ENCODE measurements at regions not wholly inside any gene's neighbourhood (a gene's known extent, or its start where the extent isn't known, plus 50 kb on each side); places are given as distances from the start of the nearest gene placed in this dataset.
"Not testable (repeated sequence)": the region's sequence is repeated elsewhere in the genome, so short reads cannot be mapped to it uniquely, and the experiment has no call there.

GRCh38 chrX:46375831-46376230 is 169.4 kb downstream of the ZNF674 start:
- intact Hi-C loops (cut with micrococcal nuclease) = no loop called here
- DNase-seq = no peak
- no peak for ATAC-seq

- intact Hi-C loops (cut with micrococcal nuclease) = no loop called here
- ATAC-seq (no peak), DNase-seq (no peak)
Measured at GRCh38 chrX:46374371-46374770, 170.8 kb downstream of the ZNF674 start.

- intact Hi-C loops (cut with micrococcal nuclease) = no loop called here
- ATAC-seq = no peak
- no peak for DNase-seq
Measured at GRCh38 chrX:46367491-46367890, 177.7 kb downstream of the ZNF674 start.

- intact Hi-C loops (cut with micrococcal nuclease) = no loop called here
- no peak for DNase-seq
- ATAC-seq = no peak
Measured at GRCh38 chrX:46366381-46367207, 178.6 kb downstream of the ZNF674 start.

GRCh38 chrX:46354481-46354880 is 190.7 kb downstream of the ZNF674 start:
- ATAC-seq (no peak), DNase-seq (no peak)
- intact Hi-C loops (cut with micrococcal nuclease) = no loop called here

GRCh38 chrX:46341767-46342322 is 203.4 kb downstream of the ZNF674 start:
- ATAC-seq (no peak), DNase-seq (no peak)

GRCh38 chrX:46340696-46341095 is 204.5 kb downstream of the ZNF674 start:
- ATAC-seq (no peak), DNase-seq (no peak)
- intact Hi-C loops (cut with micrococcal nuclease) = no loop called here

More at GRCh38 chrX:46341767-46342322, 203.4 kb downstream of the ZNF674 start:
- intact Hi-C loops (cut with micrococcal nuclease) = no loop called here

GRCh38 chrX:46333550-46333949 is 211.7 kb downstream of the ZNF674 start:
- ATAC-seq = no peak

GRCh38 chrX:46330981-46331380 is 214.2 kb downstream of the ZNF674 start:
- DNase-seq (no peak), ATAC-seq (no peak)
- intact Hi-C loops (cut with micrococcal nuclease) = no loop called here

More at GRCh38 chrX:46333550-46333949, 211.7 kb downstream of the ZNF674 start:
- intact Hi-C loops (cut with micrococcal nuclease) = no loop called here
- no peak for DNase-seq

- intact Hi-C loops (cut with micrococcal nuclease) = no loop called here
- DNase-seq = no peak
- ATAC-seq = no peak
Measured at GRCh38 chrX:46330513-46330912, 214.7 kb downstream of the ZNF674 start.

GRCh38 chrX:46328133-46328532 is 217.1 kb downstream of the ZNF674 start:
- no peak for ATAC-seq
- no peak for DNase-seq
- intact Hi-C loops (cut with micrococcal nuclease) = no loop called here

- ATAC-seq (peak; percentile 87), DNase-seq (peak; percentile 37)
- intact Hi-C loops (cut with micrococcal nuclease) = no loop called here
Measured at GRCh38 chrX:46327566-46328115, 217.6 kb downstream of the ZNF674 start.

GRCh38 chrX:46326161-46326560 is 219.1 kb downstream of the ZNF674 start:
- peak; percentile 23 for ATAC-seq
- DNase-seq = no peak
- intact Hi-C loops (cut with micrococcal nuclease) = no loop called here

- ATAC-seq (peak; percentile 70), DNase-seq (no peak)
- intact Hi-C loops (cut with micrococcal nuclease) = no loop called here
Measured at GRCh38 chrX:46325312-46325877, 219.8 kb downstream of the ZNF674 start.

GRCh38 chrX:46324166-46324565 is 221.1 kb downstream of the ZNF674 start:
- intact Hi-C loops (cut with micrococcal nuclease) = no loop called here
- ATAC-seq = no peak
- no peak for DNase-seq

- DNase-seq; ATAC-seq; intact Hi-C loops (cut with micrococcal nuclease): not testable (repeated sequence)
Measured at GRCh38 chrX:46322929-46323328, 222.3 kb downstream of the ZNF674 start.

GRCh38 chrX:46321676-46322075 is 223.5 kb downstream of the ZNF674 start:
- DNase-seq (no peak), ATAC-seq (no peak)
- intact Hi-C loops (cut with micrococcal nuclease) = no loop called here

- no peak for DNase-seq
- ATAC-seq = no peak
- intact Hi-C loops (cut with micrococcal nuclease) = no loop called here
Measured at GRCh38 chrX:46319750-46320149, 225.5 kb downstream of the ZNF674 start.

GRCh38 chrX:46318551-46318950 is 226.7 kb downstream of the ZNF674 start:
- intact Hi-C loops (cut with micrococcal nuclease) = no loop called here
- ATAC-seq (no peak), DNase-seq (no peak)

- ATAC-seq = no peak
- intact Hi-C loops (cut with micrococcal nuclease) = no loop called here
- DNase-seq = no peak
Measured at GRCh38 chrX:46317163-46317562, 228.1 kb downstream of the ZNF674 start.

Measured in left ventricle myocardium superior (tissue), 1 donor.